ENCODE measurements at regions not wholly inside any gene's neighbourhood (a gene's known extent, or its start where the extent isn't known, plus 50 kb on each side); places are given as distances from the start of the nearest gene placed in this dataset.

DNA sequence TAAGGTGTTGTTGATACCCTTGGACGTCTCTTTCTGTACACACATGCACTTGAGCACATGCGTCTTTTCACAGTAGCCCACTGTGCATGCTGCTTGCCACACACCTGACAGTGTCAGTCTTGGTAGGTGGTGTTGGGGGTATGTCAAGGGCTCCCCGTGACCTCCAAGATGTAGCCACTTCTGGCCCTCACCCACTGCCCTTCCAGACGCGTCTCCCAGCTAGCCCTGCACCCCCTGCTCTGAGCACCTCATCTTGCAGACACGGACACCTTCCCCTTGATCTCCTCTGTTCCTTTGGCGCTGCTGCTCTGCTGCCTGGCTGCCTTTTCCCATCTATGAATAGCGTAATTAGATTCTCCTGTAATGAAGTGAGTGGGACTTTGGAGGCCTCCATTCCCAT, 75.2 kb upstream of the TNS3 start:
- no peak for TF ChIP-seq CTCF (IDR thresholded peaks at IDR 0.05)
- no peak for TF ChIP-seq POLR2A (IDR thresholded peaks at IDR 0.05)
- TF ChIP-seq EP300 (IDR thresholded peaks at IDR 0.05), result no peak
